Lower lobe of right lung (tissue), 2 donors: ENCODE measurements at regions not wholly inside any gene's neighbourhood (a gene's known extent, or its start where the extent isn't known, plus 50 kb on each side); places are given as distances from the start of the nearest gene placed in this dataset.

ENCODE experiments used
- ATAC-seq, 2 donors: fragments of 200-7000 bp; cut with Tn5 transposase; one replicate each; pipeline ENCODE4 v1.9.1; 2020 to 2022; ENCODE audit warnings: mild to moderate bottlenecking in 2 of 2, moderate library complexity in 2 of 2
- DNase-seq: peaks from one replicate; pipeline ENCODE4 v3.0.0-alpha.2; 2020
- H3K27ac ChIP-seq: fragments of 200-600 bp; one replicate; pipeline ENCODE4 v1.8.0; 2022
- H3K27me3 ChIP-seq: fragments of 200-600 bp; one replicate; pipeline ENCODE4 v1.8.0; 2022; ENCODE audit warnings: low read depth
- H3K36me3 ChIP-seq: fragments of 200-600 bp; one replicate; pipeline ENCODE4 v1.8.0; 2022; ENCODE audit warnings: mild to moderate bottlenecking
- H3K4me1 ChIP-seq: fragments of 200-600 bp; one replicate; pipeline ENCODE4 v1.8.0; 2022
- H3K4me3 ChIP-seq: fragments of 200-600 bp; one replicate; pipeline ENCODE4 v1.8.0; 2022; ENCODE audit warnings: mild to moderate bottlenecking
- H3K9me3 ChIP-seq: fragments of 200-600 bp; one replicate; pipeline ENCODE4 v1.8.0; 2022
- CTCF ChIP-seq: fragments of 200-600 bp; IDR thresholded peaks from one replicate; pipeline ENCODE4 v1.8.0; 2022; ENCODE audit warnings: antibody characterized with exemption, mild to moderate bottlenecking
- intact Hi-C: fragments of 100-400 bp; cut with DNase I; formaldehyde crosslinking; loops from one replicate; pipeline ENCODE4 v1.11.0; 2022
- donor health status: DM: no; HTN: yes; CAD: no; lungs with severe emphysema.

- ATAC-seq = no peak
- Histone ChIP-seq H3K9me3 (no peaks in the 10 kb centered on the region), H3K4me3 (no peak overlapping the region), H3K27ac (no peak overlapping the region), H3K27me3 (no peaks in the 10 kb centered on the region), H3K36me3 (no peaks in the 10 kb centered on the region), H3K4me1 (no peaks in the 10 kb centered on the region)
- TF ChIP-seq CTCF = no peak
- intact Hi-C loops = no loop called here
- DNase-seq = no peak
Observed at GRCh38 chr9:119078015-119078414, 291.2 kb downstream of the BRINP1 start.

GRCh38 chr9:119083673-119084072 lies 285.6 kb downstream of the BRINP1 start:
- H3K4me1 ChIP-seq = no peaks in the 10 kb centered on the region
- ATAC-seq = no peak
- no peak overlapping the region for H3K4me3 ChIP-seq
- no peak overlapping the region for H3K27ac ChIP-seq
- intact Hi-C loops = no loop called here
- no peaks in the 10 kb centered on the region for H3K27me3 ChIP-seq
- no peaks in the 10 kb centered on the region for H3K36me3 ChIP-seq
- TF ChIP-seq CTCF = no peak
- no peaks in the 10 kb centered on the region for H3K9me3 ChIP-seq
- no peak for DNase-seq

GRCh38 chr9:119086590-119086989 lies 282.6 kb downstream of the BRINP1 start:
- no peaks in the 10 kb centered on the region for H3K4me1 ChIP-seq
- no peak overlapping the region for H3K27ac ChIP-seq
- DNase-seq = no peak
- no peak overlapping the region for H3K4me3 ChIP-seq
- H3K9me3 ChIP-seq = no peaks in the 10 kb centered on the region
- TF ChIP-seq CTCF = no peak
- no peaks in the 10 kb centered on the region for H3K36me3 ChIP-seq
- intact Hi-C loops = no loop called here
- ATAC-seq = no peak
- no peaks in the 10 kb centered on the region for H3K27me3 ChIP-seq

- no peaks in the 10 kb centered on the region for H3K4me1 ChIP-seq
- no peaks in the 10 kb centered on the region for H3K9me3 ChIP-seq
- TF ChIP-seq CTCF = no peak
- H3K27me3 ChIP-seq = no peaks in the 10 kb centered on the region
- no peak overlapping the region for H3K4me3 ChIP-seq
- H3K27ac ChIP-seq = no peak overlapping the region
- no peaks in the 10 kb centered on the region for H3K36me3 ChIP-seq
- intact Hi-C loops = no loop called here
- peak in 1 of 2 donors; percentile 61 for ATAC-seq
- no peak for DNase-seq
Observed at GRCh38 chr9:119088002-119088547, 281.2 kb downstream of the BRINP1 start.

GRCh38 chr9:119091074-119091473 lies 278.2 kb downstream of the BRINP1 start:
- DNase-seq (no peak), ATAC-seq (no peak)
- Histone ChIP-seq H3K4me1 (no peaks in the 10 kb centered on the region), H3K36me3 (no peaks in the 10 kb centered on the region), H3K27ac (no peak overlapping the region), H3K9me3 (no peaks in the 10 kb centered on the region), H3K4me3 (no peak overlapping the region), H3K27me3 (no peaks in the 10 kb centered on the region)
- no peak for TF ChIP-seq CTCF
- intact Hi-C loops = no loop called here

GRCh38 chr9:119092125-119092524 lies 277.1 kb downstream of the BRINP1 start:
- intact Hi-C loops = no loop called here
- H3K27ac ChIP-seq = no peak overlapping the region
- no peak for ATAC-seq
- no peaks in the 10 kb centered on the region for H3K36me3 ChIP-seq
- no peak for DNase-seq
- TF ChIP-seq CTCF = no peak
- no peak overlapping the region for H3K4me3 ChIP-seq
- H3K4me1 ChIP-seq = no peaks in the 10 kb centered on the region
- H3K9me3 ChIP-seq = no peaks in the 10 kb centered on the region
- no peaks in the 10 kb centered on the region for H3K27me3 ChIP-seq
